CD14-positive monocyte (primary cell): ENCODE measurements at regions not wholly inside any gene's neighbourhood (a gene's known extent, or its start where the extent isn't known, plus 50 kb on each side); places are given as distances from the start of the nearest gene placed in this dataset.

Experiments
- DNase-seq, 3 donors: peaks; one replicate each; pipeline ENCODE4 v3.0.0-alpha.2; 2011 to 2022
- H2AFZ ChIP-seq: 2 replicates; pipeline ENCODE4 v1.6.0; 2012; ENCODE audit warnings: mild to moderate bottlenecking, low read depth, low read length, inconsistent platforms; ENCODE audit not compliant: insufficient read depth, poor library complexity, severe bottlenecking
- H3K27ac ChIP-seq, 2 donors: 1 replicate in 1 of 2; 2 replicates in 1 of 2; pipeline ENCODE4 v1.5.1; 2012 to 2013; ENCODE audit warnings: low read length in 2 of 2, control low read depth in 1 of 2, inconsistent platforms in 1 of 2, low read depth in 1 of 2, mild to moderate bottlenecking in 1 of 2
- H3K27me3 ChIP-seq, 2 donors: one replicate each; pipeline versions ENCODE4 v1.6.0 to v1.6.1; 2011 to 2013; ENCODE audit warnings: low read length in 2 of 2; ENCODE audit not compliant: control insufficient read depth in 2 of 2, insufficient read depth in 2 of 2
- H3K36me3 ChIP-seq, 2 donors: replicated peaks in 1 of 2; 1 replicate in 1 of 2; 2 replicates in 1 of 2; pipeline versions ENCODE4 v1.5.1 to v1.6.1; 2012 to 2013; ENCODE audit warnings: low read length in 2 of 2, control low read depth in 1 of 2, inconsistent platforms in 1 of 2, mild to moderate bottlenecking in 1 of 2; ENCODE audit not compliant: insufficient read depth in 2 of 2, control insufficient read depth in 1 of 2
- H3K4me1 ChIP-seq, 2 donors: 1 replicate in 1 of 2; 2 replicates in 1 of 2; pipeline versions ENCODE4 v1.5.1 to v1.6.1; 2012 to 2013; ENCODE audit warnings: low read length in 2 of 2, control low read depth in 1 of 2, inconsistent platforms in 1 of 2, mild to moderate bottlenecking in 1 of 2, moderate library complexity in 1 of 2; ENCODE audit not compliant: insufficient read depth in 2 of 2, control insufficient read depth in 1 of 2
- H3K4me2 ChIP-seq: replicated peaks from 2 replicates; pipeline ENCODE3; 2012; ENCODE audit warnings: low read length, moderate library complexity, mild to moderate bottlenecking; ENCODE audit not compliant: poor library complexity, severe bottlenecking; ENCODE audit errors: extremely low read depth
- H3K4me3 ChIP-seq, 3 experiments: fragments of 200-600 bp in 1 of 3; sonication (generic) in 1 of 3; replicated peaks in 1 of 3; 1 replicate in 2 of 3; 2 replicates in 1 of 3; pipeline ENCODE4 v1.5.1; 2011 to 2013; ENCODE audit warnings: low read length in 3 of 3, mild to moderate bottlenecking in 3 of 3, control low read depth in 2 of 3, low read depth in 2 of 3, inconsistent platforms in 1 of 3, moderate library complexity in 1 of 3
- H3K79me2 ChIP-seq: 2 replicates; pipeline ENCODE4 v1.6.0; 2012; ENCODE audit warnings: mild to moderate bottlenecking, control low read depth, inconsistent platforms, low read length, moderate library complexity; ENCODE audit not compliant: insufficient read depth
- H3K9ac ChIP-seq: 2 replicates; pipeline ENCODE4 v1.6.0; 2017; ENCODE audit warnings: low read length, mild to moderate bottlenecking; ENCODE audit not compliant: insufficient read depth, poor library complexity, severe bottlenecking
- H3K9me3 ChIP-seq, 2 donors: replicated peaks in 1 of 2; 1 replicate in 1 of 2; 2 replicates in 1 of 2; pipeline versions ENCODE4 v1.5.1 to v1.6.1; 2012 to 2013; ENCODE audit warnings: low read length in 2 of 2, control low read depth in 1 of 2; ENCODE audit not compliant: control insufficient read depth in 1 of 2, insufficient read depth in 1 of 2
- H4K20me1 ChIP-seq: 2 replicates; pipeline ENCODE4 v1.6.0; 2012; ENCODE audit warnings: mild to moderate bottlenecking, low read length, control low read depth, moderate library complexity; ENCODE audit not compliant: insufficient read depth
- H3K27ac Mint-ChIP-seq, 7 donors: one replicate each; pipeline ENCODE4 v1.8.0; 2020; ENCODE audit warnings: mild to moderate bottlenecking in 7 of 7, mixed read lengths in 7 of 7, moderate library complexity in 6 of 7, inconsistent platforms in 2 of 7
- H3K27me3 Mint-ChIP-seq, 3 donors: one replicate each; pipeline ENCODE4 v1.8.0; 2021 to 2022; ENCODE audit warnings: low read depth in 3 of 3, mild to moderate bottlenecking in 3 of 3, mixed read lengths in 3 of 3, moderate library complexity in 3 of 3, inconsistent platforms in 1 of 3
- H3K36me3 Mint-ChIP-seq, 2 donors: one replicate each; pipeline ENCODE4 v1.8.0; 2020; ENCODE audit warnings: mixed read lengths in 2 of 2, inconsistent platforms in 1 of 2, mild to moderate bottlenecking in 1 of 2
- H3K4me1 Mint-ChIP-seq: one replicate; pipeline ENCODE4 v1.8.0; 2020; ENCODE audit warnings: mild to moderate bottlenecking, mixed read lengths
- H3K4me3 Mint-ChIP-seq, 2 donors: one replicate each; pipeline ENCODE4 v1.8.0; 2020; ENCODE audit warnings: mild to moderate bottlenecking in 2 of 2, mixed read lengths in 2 of 2, moderate library complexity in 1 of 2
- H3K9me3 Mint-ChIP-seq, 7 donors: one replicate each; pipeline ENCODE4 v1.8.0; 2020 to 2022; ENCODE audit warnings: mixed read lengths in 7 of 7, mild to moderate bottlenecking in 6 of 7, moderate library complexity in 6 of 7, inconsistent platforms in 2 of 7
- CTCF ChIP-seq: fragments of 200-600 bp; IDR thresholded peaks from one replicate; pipeline ENCODE4 v1.8.0; 2022; ENCODE audit warnings: antibody characterized with exemption, mild to moderate bottlenecking
- WGBS: methylation state at CpG from one replicate; pipeline ENCODE4 v1.1.5; 2013; ENCODE audit warnings: missing lambda C conversion rate; ENCODE audit not compliant: insufficient coverage; 5-methylcytosine and 5-hydroxymethylcytosine counted together
- intact Hi-C, 2 donors: fragments of 100-400 bp; cut with micrococcal nuclease; formaldehyde crosslinking; loops; one replicate each; pipeline versions ENCODE4 v1.15.0 to v1.15.1; 2023

- H3K4me3 ChIP-seq, result no peak overlapping the region
- H3K79me2 ChIP-seq, result no peaks in the 10 kb centered on the region
- H3K27ac ChIP-seq, result no peak overlapping the region
- no peaks in the 10 kb centered on the region for H3K4me1 ChIP-seq
- Mint-ChIP-seq H3K9me3 (peaks cover 0 to 8% (median 2%) of the 10 kb centered on the region in 7 donors), H3K4me1 (peaks cover 2% of the 10 kb centered on the region), H3K36me3 (no peaks in the 10 kb centered on the region), H3K27me3 (peaks cover 6 to 15% (median 11%) of the 10 kb centered on the region in 3 donors), H3K27ac (peak overlapping the region in 1 of 7 donors; percentile 32), H3K4me3 (no peak overlapping the region)
- H3K4me2 ChIP-seq, result no peak overlapping the region
- WGBS, result 86% methylated on average over 9 of the region's 9 CpGs
- no peaks in the 10 kb centered on the region for H3K36me3 ChIP-seq
- TF ChIP-seq CTCF, result no peak
- no peaks in the 10 kb centered on the region for H4K20me1 ChIP-seq
- intact Hi-C loops, result no loop called here
- no peak for DNase-seq
- H3K9ac ChIP-seq, result no peak overlapping the region
- peaks cover 0 to 3% of the 10 kb centered on the region in 2 donors for H3K27me3 ChIP-seq
- peaks cover 0 to 3% of the 10 kb centered on the region in 2 donors for H3K9me3 ChIP-seq
- H2AFZ ChIP-seq, result no peak overlapping the region
These were observed 197.4 kb downstream of the HAUS1 start for GRCh38 chr18:46301571-46301970.

GRCh38 chr18:46302528-46303485 is 198.6 kb downstream of the HAUS1 start:
- H3K4me3 ChIP-seq, result no peak overlapping the region
- intact Hi-C loops, result no loop called here
- H4K20me1 ChIP-seq, result no peaks in the 10 kb centered on the region
- Mint-ChIP-seq H3K27me3 (peaks cover 4 to 16% (median 11%) of the 10 kb centered on the region in 3 donors), H3K27ac (peak overlapping the region in 2 of 7 donors; percentile 5 to 14), H3K36me3 (no peaks in the 10 kb centered on the region), H3K4me1 (peaks cover 2% of the 10 kb centered on the region), H3K4me3 (no peak overlapping the region), H3K9me3 (peaks cover 0 to 11% (median 2%) of the 10 kb centered on the region in 7 donors)
- H2AFZ ChIP-seq, result no peak overlapping the region
- no peak for TF ChIP-seq CTCF
- peaks cover 0 to 3% of the 10 kb centered on the region in 2 donors for H3K9me3 ChIP-seq
- 70% methylated on average over 15 of the region's 19 CpGs for WGBS
- no peak overlapping the region for H3K4me2 ChIP-seq
- no peak for DNase-seq
- no peaks in the 10 kb centered on the region for H3K79me2 ChIP-seq
- H3K27me3 ChIP-seq, result peaks cover 0 to 3% of the 10 kb centered on the region in 2 donors
- H3K9ac ChIP-seq, result no peak overlapping the region
- no peak overlapping the region for H3K27ac ChIP-seq
- H3K36me3 ChIP-seq, result no peaks in the 10 kb centered on the region
- H3K4me1 ChIP-seq, result no peaks in the 10 kb centered on the region
